SKM-1 (cell line): ENCODE measurements at regions not wholly inside any gene's neighbourhood (a gene's known extent, or its start where the extent isn't known, plus 50 kb on each side); places are given as distances from the start of the nearest gene placed in this dataset.

Experiments
- DNase-seq: peaks from one replicate; lab custom pipeline; 2025; ENCODE audit not compliant: unreplicated experiment; lab: John Stamatoyannopoulos, UW

DNA sequence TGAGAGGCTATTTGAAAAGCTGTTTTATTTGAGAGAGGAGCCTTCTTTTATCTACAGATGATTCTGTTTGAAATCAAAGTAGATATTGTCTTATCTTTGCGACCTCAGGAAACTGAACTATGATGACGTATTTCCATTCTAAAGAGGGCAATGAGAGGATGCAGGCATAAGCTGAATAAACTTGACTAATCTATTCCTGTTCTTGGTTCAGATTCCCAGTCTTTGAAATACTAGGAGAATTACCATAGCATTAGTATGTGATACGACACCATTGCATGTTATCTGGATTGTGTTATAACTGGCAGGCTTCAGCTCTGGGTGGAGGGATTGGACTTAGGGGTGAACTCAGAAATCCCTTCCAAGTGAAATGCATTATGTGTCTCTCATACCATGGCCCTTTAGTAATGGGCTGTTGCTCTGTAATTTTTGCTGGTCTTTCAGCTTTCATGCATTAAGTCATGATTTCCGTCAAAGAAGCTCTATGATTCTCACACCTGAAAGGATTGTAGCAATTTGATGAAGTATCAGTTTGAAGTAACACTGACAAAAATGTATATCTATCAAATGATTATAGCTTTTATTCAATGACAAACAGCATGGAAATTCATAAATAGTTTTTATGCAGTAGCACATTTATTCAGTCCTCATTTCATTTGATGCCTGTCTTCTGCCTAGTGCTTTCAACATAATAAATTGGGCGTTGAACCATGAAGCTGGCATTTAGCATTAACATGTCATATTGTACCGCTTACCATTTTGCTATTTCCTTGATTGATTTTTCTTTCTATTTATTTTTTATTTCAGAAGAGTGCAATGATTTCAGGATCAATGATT lies 138.4 kb upstream of the SPACA1 start:
- DNase-seq: no peak

DNA sequence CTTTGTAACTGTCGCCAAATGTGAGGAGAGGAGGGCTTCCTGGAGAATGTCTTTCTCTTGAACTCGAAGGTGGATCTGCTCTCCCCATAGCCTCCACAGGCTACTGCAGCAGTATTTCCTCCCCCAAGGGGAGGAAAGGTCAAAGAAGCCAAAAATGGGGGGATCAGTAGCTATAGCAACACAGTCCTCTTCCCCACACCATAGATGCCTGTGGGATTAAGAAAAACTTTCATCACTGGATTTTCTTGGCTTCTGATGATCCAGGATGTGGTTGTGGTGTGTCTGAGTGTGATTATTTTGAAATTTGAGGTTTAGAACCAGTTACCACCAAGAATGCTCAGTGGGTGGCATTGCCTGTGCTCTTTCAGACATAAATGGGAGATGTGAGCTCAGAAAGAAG lies 140.1 kb upstream of the SPACA1 start:
- no peak for DNase-seq

DNA sequence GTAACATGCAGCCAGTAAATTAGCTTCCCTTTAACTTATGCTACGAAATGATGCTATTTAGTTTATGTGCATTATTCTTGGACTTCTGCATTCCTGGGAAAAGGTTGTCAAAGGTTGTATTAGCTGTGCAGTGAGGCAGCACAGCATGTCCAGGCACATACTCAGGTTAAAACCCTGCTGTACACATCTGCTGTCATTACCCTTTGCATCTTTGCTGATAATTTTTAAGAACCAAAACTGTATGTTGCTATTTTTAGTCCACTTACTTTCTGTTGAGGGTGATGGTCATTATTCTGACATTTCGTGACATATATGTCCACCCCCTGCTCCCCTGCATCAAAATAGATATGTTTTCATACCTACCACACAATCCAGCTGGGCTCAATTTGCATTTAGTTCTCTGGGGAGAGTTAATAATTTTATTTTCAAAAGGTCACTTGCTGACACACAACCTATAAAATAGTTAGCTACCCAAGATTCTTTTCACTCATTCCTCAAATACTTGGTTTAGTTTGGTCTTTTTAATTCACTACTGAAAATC lies 142.5 kb upstream of the SPACA1 start:
- no peak for DNase-seq

DNA sequence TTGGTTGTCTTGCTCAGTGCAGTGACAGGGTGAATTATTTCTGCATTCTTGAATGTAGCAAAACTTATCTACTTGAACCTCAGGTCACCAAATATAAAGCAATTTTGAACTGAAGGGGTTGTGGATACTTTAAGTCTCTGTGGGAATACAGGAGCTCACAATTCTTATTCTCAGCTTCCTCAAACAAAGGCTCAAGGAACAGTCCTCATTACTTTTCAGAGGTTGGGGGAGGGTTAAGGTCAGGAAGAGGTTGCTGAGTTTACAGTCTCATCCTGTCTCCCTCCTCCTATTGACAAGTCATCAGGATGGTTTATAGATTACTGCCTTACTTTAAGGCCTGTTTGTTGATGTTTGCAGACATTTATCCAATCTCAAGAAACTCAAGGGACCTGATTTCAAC lies 143.6 kb upstream of the SPACA1 start:
- no peak for DNase-seq

DNA sequence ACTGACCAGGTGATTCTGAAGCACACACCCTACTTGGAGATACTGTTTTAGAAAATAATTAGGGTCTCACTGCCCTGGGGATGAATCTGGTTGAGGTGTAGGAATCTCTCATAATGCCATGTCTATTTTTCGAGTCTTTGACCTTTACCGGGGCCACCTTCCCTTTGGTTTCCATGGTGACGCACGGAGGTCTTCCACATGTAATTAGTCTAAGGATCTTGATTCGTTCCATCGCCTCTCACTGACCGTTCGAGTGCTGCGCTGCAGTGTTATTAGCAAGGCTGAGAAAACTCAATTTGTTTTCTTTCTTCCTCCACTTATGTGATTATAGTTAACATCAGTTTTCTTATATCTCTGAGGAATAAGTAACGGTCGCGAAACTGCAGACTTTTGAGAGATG lies 144.3 kb upstream of the SPACA1 start:
- DNase-seq: no peak

DNA sequence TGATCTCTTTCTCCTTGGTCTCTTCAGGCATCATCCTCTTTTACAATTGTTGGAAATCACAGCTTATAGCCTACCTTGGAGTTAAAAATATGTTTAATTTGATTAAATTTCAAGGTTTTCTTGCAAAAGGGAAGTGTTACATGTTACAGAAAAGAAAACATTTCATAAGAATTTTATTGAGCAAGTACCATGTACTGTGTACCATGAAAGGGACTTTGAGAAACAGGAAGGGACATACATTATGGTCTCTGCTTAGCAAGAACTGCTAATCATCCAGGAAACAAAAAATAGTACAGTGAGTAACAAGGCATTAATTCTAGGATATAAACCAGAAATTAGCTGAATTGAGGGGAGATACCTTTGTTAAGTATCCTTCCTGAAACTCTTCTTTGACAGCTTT lies 145.3 kb upstream of the SPACA1 start:
- DNase-seq: peak; percentile 35

DNA sequence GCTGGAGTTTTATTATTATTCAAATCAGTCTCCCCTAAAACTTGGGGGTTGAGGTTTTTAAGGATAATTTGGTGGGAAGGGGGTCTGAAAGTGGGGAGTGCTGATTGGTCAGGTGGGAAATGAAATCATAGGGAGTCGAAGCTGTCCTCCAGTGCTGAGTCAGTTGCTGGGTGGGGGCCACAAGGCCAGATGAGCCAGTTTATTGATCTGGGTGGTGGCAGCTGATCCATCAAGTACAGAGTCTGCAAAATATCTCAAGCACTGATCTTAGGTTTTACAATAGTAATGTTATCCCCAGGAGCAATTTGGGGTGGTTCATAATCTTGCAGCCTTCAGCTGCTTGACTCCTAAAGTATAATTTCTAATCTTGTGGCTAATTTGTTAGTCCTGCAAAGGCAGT lies 146.0 kb upstream of the SPACA1 start:
- no peak for DNase-seq

DNA sequence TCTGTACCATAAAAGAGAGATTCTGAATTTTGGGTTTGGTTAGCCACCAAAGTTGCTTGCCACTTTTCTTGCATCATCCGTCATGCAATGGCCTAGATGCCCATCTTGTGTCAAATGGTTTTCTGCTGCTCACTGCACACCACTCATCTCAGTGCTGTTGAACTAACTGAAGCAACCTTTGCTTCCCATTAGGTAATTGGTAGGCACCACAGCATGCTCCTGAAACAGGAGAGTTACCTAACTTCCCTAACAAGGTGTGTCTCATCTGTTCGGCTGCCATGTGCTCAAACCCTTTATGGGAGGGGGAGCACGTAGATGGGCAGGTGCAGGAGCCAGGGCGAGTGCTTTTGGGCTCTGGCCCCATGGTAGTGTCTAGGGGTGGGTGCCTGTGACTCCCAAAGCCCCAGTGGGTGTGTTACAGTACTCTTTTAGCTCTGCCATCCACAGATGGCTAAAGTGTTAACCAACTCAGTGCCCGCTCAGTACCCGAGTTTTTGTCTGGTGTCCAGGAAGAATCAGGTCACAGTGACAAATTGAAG lies 147.4 kb upstream of the SPACA1 start:
- DNase-seq: no peak

DNA sequence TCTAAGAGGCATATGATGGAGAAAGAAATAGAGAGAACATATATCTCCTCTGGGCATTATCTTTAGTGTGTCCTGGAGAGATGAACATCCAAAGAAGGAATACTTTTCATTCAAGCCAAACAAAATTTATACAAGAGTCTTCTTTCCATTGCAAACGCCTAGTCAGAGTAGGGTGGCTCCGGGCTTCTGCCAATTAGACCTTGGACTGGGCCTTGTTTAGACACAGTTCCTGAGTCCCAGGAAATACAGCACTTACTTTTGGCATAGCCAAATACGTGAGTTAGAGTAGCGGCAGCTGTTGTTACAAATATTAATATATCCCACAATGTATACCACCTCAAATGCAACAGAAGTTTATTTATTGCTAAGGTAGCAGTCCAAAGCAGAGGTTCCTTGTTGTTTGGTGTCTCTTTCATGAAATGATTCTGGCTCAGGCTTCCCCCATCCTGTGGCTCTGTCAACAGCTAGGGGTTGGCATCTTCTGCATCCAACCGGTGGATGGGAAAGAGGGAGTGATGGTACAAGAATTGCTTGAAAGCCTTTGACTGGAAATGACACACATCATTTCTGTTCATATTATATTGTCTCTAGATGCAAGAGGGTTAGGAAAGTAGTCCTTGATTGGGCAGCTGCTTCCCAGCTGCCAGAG lies 148.0 kb upstream of the SPACA1 start:
- no peak for DNase-seq

DNA sequence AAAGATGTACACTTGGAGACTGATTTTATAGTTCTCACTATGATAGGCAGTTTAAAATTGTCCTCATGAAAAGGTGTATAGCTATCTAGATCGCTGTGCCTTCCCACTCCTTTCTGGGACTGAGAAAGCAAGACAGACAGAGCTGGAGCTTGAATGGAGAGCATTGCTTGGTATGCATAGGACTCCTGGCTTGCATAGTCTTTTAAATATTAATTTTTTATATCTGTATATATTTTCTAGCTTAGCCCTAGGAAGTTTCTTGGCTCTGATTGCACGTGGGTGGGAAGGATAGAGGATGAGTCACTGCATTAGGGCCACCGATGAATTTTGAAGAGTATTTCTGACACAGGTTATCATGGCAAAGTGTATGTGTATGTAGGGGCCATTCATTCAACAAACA lies 150.0 kb upstream of the SPACA1 start:
- DNase-seq: no peak

DNA sequence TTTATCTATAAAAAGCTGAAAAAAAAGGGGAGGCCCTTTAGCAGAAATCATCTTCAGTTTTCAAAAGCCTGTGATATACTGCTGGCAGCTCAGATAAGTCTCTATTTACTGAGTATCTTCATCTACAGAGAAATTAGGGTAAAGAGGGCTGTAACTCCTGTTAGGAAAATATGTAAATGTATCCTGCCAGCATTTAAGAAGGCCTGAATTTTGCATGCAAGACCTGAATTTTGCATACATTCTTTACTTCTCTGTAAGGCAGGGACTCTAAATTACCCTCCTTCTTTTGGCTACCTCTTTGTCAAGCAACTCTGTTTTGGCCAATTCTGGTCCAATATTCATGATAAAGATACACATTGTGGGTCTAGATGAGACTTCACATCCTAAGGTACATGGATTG lies 150.6 kb upstream of the SPACA1 start:
- no peak for DNase-seq

DNA sequence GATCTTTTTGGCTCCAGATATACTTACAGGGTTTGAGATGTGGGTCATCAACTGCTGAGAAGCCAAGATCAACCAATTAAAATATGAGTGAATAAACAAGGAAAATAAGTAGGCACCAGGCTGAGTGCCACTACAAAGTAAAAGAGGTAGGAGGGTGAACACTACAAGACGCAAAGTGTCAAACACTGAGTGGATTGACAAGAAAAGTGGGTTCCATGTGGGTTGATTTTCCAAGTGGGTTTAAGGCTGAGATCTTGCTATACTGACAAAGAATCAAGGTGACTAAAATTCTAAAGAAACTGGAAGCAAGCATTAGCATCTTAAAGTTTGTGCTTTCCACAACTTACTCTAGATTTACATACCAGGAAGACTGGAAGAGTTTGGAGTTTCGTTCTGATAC lies 160.4 kb upstream of the SPACA1 start:
- DNase-seq: no peak

DNA sequence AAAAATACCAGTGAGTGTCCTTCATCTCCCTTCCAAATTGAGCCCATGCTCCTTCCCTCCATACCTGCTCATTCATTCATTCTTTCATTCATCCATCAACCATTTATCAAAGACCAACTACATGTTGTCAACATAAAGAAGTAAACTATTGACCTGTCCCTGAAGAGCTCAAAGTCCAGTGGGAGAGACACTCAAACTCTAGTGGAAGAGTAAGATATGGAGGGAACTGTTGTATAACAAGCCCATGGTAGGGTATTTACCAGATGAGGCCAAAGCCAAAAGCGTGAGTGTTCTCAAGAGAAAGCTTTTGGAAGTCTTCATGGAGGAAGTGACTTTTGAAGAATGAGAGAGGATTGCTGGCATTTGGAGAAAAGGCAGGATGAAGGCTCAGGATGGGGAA lies 163.4 kb upstream of the SPACA1 start:
- DNase-seq: no peak

DNA sequence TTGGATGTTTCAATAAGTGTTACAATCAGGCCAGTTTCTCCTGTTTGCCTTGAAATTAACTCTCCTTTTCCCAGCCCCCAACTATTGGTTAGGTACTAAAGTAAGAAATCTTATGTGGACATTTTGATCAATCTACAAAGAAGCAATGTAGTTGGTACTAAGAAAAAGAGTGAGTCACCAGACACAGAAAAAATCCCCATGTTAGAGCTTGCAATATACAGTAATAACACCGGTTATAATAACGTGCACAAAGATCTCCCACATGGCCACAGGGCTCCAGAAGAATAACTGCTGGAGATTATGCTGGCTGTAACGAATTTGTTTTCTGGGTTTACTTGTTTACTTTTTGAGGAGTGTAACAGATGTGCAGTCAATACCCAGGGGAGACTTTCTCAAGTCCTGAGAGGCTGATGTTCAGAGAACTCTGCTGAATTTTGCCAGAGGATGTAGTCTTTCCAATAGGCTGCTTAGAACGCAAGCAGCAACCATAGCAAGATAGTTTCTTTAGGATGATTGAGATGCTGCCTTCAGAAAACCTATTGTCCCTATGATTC lies 166.2 kb upstream of the SPACA1 start:
- no peak for DNase-seq

DNA sequence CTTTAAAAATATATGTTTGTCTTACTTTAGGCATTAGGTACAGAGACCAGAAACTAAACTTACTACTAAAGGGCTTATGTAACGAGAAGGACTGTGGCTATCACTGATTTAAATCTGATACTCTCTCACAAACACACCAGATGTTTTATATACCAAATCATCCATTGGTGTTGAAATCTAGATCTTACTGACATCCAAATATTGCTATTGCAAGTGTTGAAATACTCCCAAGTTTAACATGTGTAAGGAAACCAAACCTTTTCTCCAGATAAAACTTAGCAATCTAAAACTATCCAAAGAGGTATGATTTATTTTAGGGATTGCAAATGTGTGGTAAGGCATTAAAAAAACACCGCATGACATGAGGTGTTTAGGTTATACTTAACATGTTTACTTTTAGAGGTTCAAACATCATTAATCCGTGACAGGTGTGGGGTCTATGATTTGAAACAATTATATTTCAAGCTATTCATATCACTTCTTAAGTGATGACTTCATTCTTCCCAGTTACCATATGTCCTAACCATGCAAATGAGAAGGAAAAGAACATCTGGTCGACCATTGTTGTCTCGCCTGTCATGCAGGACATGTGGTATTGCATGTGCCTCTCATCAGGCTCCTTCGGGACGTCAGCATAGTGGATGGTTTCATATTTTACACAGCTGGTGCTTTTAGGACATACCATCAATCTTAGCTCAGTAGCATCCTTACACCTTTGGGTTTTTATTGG lies 168.3 kb upstream of the SPACA1 start:
- DNase-seq: no peak

DNA sequence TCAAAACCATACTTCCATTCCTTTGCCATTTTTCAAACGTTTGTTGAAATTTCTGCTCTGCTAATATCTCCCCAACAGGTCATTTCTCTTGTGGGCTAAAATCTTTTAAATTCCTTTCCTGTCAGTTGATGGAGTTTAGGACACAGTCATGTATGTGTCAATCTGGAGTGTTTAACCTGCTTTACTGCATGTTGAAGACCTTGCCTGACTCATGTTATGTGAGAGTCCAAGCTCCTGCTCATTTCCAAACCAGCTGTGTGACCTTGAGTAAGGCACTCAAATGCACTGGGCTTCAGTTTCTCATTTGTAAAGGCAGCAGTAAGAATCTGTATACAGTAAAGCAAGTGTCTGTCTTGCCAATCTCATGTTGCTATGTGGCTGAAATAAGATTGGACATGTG lies 171.9 kb upstream of the SPACA1 start:
- DNase-seq: no peak

DNA sequence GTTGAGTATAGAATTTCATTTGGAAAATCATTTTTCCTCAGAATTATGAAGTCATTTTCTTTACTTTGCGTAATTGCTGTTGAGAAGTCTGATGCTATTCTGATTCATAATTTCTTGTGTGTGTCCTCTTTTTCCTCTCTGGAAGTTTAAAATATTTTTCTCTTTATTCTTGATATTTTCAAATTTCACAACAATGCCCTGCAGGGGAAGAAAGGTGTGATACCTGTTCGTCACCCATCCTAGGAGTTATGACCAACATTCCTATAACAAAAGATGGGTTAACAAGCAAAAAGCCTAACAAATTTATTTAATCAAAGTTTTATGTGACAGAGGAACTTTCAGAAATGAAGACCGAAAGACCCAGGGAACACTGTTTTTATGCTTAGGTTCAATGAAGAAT lies 171.5 kb upstream of the AKIRIN2 start:
- no peak for DNase-seq

DNA sequence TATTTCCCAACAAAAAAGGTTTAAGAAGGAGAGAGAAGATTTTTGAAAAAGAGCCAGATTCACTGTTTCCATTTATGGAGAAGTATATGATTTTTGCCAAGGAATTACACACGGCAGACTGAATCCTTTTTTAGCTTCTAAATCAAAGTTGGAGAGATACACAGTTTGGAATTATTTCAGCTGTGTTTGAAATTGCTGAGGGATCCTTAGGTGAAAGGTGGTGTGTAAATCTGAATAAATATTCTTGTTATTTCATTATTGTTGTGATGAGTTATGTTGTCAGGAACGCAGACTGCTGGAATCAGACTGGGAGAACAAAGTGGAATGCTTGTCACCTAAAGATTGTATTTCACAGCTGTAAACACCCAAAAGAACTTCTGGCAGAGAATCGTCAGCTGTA lies 168.5 kb upstream of the AKIRIN2 start:
- no peak for DNase-seq

DNA sequence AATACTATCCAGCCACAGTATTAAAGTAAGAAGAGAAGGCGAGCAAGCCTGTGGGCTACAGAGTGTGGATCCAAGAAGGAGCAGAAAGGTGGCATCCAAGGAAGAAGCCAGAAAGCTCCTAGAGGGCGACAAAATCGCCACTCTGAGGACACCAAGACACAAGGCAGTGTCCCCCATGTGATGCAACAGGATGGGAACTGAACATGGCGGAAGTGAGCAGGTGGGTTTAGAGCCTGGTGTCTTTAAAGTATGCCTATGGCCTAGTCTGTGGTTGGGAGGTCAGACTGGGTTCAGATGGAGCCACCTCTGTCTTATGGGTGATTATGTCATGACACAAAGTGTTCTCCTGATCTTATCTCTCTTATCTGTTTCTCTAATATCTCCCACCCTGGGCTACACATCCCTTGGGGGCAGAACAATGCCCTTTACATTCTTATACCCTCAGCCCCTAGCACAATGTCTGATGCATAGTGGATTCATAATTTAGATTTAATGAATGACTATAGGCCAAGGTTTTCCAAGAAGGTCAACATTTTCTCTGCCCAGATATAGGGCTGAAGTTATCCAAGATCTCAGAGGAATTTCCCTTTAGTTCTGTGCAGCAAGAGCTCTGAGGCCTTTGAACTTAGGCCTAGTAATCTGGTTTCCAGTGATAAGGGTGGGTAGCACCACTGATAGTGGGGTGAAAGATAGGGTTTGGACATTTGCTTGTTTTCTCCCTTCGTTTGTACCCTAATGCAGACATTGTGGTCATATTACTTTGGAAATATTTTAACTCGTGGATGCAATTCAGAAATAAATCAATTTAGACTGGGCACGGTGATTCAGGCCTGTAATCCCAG lies 167.3 kb upstream of the AKIRIN2 start:
- DNase-seq: no peak

DNA sequence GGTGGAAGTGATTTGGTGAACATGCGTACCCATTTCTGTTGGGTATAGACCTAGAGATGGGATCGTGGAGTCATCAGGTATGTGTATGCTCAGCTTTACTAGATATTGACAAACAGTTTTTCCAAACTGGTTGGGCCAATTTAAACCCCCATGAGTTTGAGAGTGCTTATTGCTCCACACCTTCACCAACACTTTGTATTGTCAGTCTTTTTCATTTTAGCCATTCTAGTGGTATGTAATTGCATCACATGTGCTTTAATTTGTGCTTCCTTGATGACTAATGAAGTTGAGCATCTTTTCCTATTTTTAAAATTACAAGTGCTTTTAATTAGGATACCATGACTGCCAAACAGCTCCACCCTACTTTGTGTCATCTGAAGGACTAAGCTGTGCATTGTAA lies 158.9 kb upstream of the AKIRIN2 start:
- DNase-seq: no peak
